Activated naive CD4-positive, alpha-beta T cell treated with anti-CD3 and anti-CD28 coated beads, Interleukin-2, amount 50 U/mL, for 72 hours (primary cell): ENCODE measurements at regions not wholly inside any gene's neighbourhood (a gene's known extent, or its start where the extent isn't known, plus 50 kb on each side); places are given as distances from the start of the nearest gene placed in this dataset.

Source experiments
- ATAC-seq, 2 donors: fragments of 150-1000 bp; cut with Tn5 transposase; 2 replicates each; pipeline ENCODE4 v1.10.0; 2021; ENCODE audit warnings: mild to moderate bottlenecking in 2 of 2, moderate library complexity in 2 of 2
- DNase-seq, 2 donors: peaks; one replicate each; pipeline ENCODE4 v3.0.0; 2021 to 2022; ENCODE audit warnings: low spot score in 2 of 2
- H3K27ac Mint-ChIP-seq, 2 donors: one replicate each; pipeline ENCODE4 v1.8.0; 2022; ENCODE audit warnings: mild to moderate bottlenecking in 2 of 2, mixed read lengths in 2 of 2
- H3K36me3 Mint-ChIP-seq, 2 donors: one replicate each; pipeline ENCODE4 v1.8.0; 2022; ENCODE audit warnings: mixed read lengths in 2 of 2
- H3K9me3 Mint-ChIP-seq, 2 donors: one replicate each; pipeline ENCODE4 v1.8.0; 2022; ENCODE audit warnings: mixed read lengths in 2 of 2

- ATAC-seq, result no peak
- Mint-ChIP-seq H3K36me3 (peaks cover 6 to 16% of the 10 kb centered on the region in 2 donors), H3K9me3 (peaks cover 9 to 12% of the 10 kb centered on the region in 2 donors), H3K27ac (no peak overlapping the region)
- DNase-seq, result no peak
Observed at GRCh38 chr1:30476911-30477459, 246.4 kb downstream of the MATN1 start.

DNA sequence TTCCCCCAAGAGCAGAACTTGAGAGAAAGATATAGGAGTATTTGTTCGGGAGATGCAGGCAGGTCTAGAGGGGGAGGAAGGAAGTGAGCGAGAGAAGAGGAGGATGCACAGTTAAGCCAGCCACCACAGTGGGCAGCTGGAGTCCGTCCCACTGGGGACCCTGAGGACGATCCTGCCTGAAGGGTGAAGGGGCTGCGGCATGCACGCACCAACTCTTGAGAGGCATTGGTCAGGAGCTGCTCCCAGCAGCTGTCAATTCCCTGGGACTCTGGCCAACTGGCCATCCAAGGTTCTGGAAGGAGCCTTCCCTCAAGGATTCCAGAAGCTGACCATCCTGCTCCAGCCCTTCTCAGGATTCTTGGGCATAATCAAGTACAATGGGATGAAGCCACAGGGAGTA is 246.9 kb downstream of the MATN1 start:
- peaks cover 1 to 11% of the 10 kb centered on the region in 2 donors for H3K36me3 Mint-ChIP-seq
- ATAC-seq (no peak), DNase-seq (no peak)
- H3K27ac Mint-ChIP-seq, result no peak overlapping the region
- peaks cover 4 to 7% of the 10 kb centered on the region in 2 donors for H3K9me3 Mint-ChIP-seq

- H3K9me3 Mint-ChIP-seq, result peaks cover 4 to 6% of the 10 kb centered on the region in 2 donors
Observed at GRCh38 chr1:30475966-30476365, 247.4 kb downstream of the MATN1 start.

GRCh38 chr1:30475201-30475600 is 248.2 kb downstream of the MATN1 start:
- DNase-seq (no peak), ATAC-seq (no peak)
- Mint-ChIP-seq H3K27ac (no peak overlapping the region), H3K9me3 (no peaks in the 10 kb centered on the region), H3K36me3 (no peaks in the 10 kb centered on the region)

More at GRCh38 chr1:30475966-30476365, 247.4 kb downstream of the MATN1 start:
- no peak for ATAC-seq
- H3K36me3 Mint-ChIP-seq, result peaks cover 0 to 6% of the 10 kb centered on the region in 2 donors
- no peak for DNase-seq
- no peak overlapping the region for H3K27ac Mint-ChIP-seq

GRCh38 chr1:30474818-30475200 is 248.6 kb downstream of the MATN1 start:
- peak in 1 of 2 donors; percentile 14 for DNase-seq
- H3K27ac Mint-ChIP-seq, result no peak overlapping the region
- no peak for ATAC-seq

GRCh38 chr1:30473922-30474817 is 249.2 kb downstream of the MATN1 start:
- Mint-ChIP-seq H3K36me3 (no peaks in the 10 kb centered on the region), H3K9me3 (no peaks in the 10 kb centered on the region), H3K27ac (no peak overlapping the region)
- DNase-seq, result peak in 1 of 2 donors; percentile 20
- ATAC-seq, result no peak

More at GRCh38 chr1:30474818-30475200, 248.6 kb downstream of the MATN1 start:
- Mint-ChIP-seq H3K9me3 (no peaks in the 10 kb centered on the region), H3K36me3 (no peaks in the 10 kb centered on the region)

GRCh38 chr1:30472526-30472925 is 250.9 kb downstream of the MATN1 start:
- Mint-ChIP-seq H3K36me3 (no peaks in the 10 kb centered on the region), H3K9me3 (no peaks in the 10 kb centered on the region), H3K27ac (no peak overlapping the region)
- DNase-seq (peak in 1 of 2 donors; percentile 18), ATAC-seq (no peak)

DNA sequence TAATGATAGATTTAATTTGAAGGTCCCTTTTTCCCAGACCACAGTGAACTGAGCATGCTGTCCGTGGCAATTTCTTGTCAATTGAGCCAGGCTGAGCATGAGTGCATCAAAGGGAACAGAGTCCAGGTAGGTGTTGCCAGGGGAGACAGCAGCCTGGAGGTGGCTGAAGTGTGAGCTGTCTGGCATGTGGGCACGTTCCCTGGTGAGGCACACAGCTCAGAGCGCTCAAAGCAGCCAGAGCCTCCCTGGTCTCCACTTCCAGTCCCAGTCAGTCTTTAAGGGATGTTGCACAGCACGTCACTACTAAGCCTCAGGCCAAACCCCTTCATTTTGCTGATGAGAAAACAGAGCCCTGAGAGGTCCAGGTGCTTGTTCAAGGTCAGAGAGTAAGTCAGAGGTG is 251.4 kb downstream of the MATN1 start:
- ATAC-seq (no peak), DNase-seq (peak in 1 of 2 donors; percentile 20)
- Mint-ChIP-seq H3K9me3 (no peaks in the 10 kb centered on the region), H3K27ac (no peak overlapping the region), H3K36me3 (no peaks in the 10 kb centered on the region)

- ATAC-seq (peak; percentile 16 to 44), DNase-seq (peak in 1 of 2 donors; percentile 30)
- Mint-ChIP-seq H3K36me3 (no peaks in the 10 kb centered on the region), H3K27ac (no peak overlapping the region), H3K9me3 (no peaks in the 10 kb centered on the region)
Observed at GRCh38 chr1:30471307-30471706, 252.1 kb downstream of the MATN1 start.

- H3K36me3 Mint-ChIP-seq, result no peaks in the 10 kb centered on the region
- no peak for ATAC-seq
- H3K27ac Mint-ChIP-seq, result no peak overlapping the region
- no peaks in the 10 kb centered on the region for H3K9me3 Mint-ChIP-seq
- DNase-seq, result no peak
Observed at GRCh38 chr1:30469426-30469825, 254.0 kb downstream of the MATN1 start.

DNA sequence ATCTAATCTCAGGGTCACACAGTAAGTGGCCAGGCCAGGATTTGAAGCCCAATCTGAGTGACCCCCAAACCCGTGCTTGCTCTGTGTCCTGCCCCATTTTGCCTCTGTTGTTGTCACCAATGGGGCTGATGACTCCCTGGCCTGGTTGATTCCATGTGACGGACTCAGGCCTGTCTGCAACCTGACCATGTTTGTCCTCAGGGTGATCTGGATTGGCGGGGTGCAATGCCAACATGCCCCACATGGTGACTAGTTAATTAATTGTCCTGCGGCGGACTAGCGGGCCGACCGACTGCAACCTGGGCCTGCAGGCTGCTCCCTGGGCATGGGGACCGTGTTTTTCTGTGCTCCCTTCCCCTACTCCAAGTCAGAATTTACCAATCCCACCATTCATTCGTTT is 256.3 kb downstream of the MATN1 start:
- DNase-seq, result peak in 1 of 2 donors; percentile 9
- Mint-ChIP-seq H3K27ac (no peak overlapping the region), H3K9me3 (no peaks in the 10 kb centered on the region), H3K36me3 (no peaks in the 10 kb centered on the region)
- ATAC-seq, result no peak

DNA sequence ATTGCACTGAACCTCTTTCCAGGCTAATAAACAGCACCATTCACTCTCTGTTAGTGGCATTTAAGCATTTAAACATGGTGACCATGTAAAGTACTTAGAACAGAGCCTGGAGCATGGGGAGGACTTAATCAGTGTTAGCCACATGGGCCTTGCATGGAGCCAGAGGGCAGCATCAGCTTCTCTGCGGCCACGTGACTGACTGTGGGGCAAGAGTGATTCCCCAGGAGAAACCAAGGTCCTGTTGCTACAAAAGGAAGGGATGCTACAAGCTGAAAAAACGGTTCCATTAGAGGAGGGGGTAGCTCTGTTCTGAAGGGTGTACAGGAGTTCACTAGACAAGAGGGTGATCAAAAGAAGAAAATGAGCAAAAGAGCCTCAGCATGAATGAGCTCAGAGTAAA is 256.8 kb downstream of the MATN1 start:
- H3K27ac Mint-ChIP-seq, result no peak overlapping the region
- H3K36me3 Mint-ChIP-seq, result no peaks in the 10 kb centered on the region
- no peaks in the 10 kb centered on the region for H3K9me3 Mint-ChIP-seq
- DNase-seq (peak in 1 of 2 donors; percentile 3), ATAC-seq (no peak)

DNA sequence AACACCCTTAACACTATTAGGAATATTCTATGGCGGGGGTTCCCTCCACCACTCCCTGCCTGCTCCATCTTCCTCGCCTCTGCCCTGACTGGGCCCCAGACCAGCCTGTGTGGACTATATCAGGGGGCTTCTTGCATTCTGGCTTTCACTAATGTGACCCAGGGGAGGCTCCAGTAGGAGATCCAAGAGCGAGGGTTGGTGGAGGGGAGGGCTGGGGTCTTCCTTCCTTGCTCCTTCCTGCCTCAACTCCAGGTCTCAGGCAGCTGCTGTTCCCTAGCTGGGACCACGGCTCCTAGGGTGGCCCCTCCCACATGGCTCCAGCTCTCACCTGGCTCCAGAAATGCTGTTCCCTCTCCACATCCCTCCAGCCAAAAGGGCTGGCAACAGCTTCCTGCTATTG is 257.4 kb downstream of the MATN1 start:
- Mint-ChIP-seq H3K36me3 (no peaks in the 10 kb centered on the region), H3K27ac (no peak overlapping the region), H3K9me3 (no peaks in the 10 kb centered on the region)
- DNase-seq (peak in 1 of 2 donors; percentile 11), ATAC-seq (no peak)

DNA sequence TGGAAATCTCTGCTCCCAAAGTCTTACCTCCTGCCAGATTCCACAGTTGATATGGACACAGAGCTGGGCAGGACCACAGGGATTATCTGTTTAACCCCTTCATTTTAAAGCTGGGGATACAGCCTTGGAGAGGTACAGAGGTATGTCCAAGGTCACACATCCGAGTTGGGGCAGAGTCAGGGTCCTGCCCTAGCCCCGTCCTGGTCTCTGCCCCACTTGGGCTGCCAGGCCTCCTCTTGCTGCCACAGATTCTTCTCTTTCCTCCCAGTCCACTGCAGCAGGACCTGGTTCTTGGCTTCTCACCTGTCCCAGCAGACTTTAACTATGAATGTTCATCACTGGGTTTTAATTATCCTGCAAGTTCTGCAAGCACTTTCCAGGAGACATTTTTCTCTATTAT is 258.3 kb downstream of the MATN1 start:
- DNase-seq (peak in 1 of 2 donors; percentile 26), ATAC-seq (no peak)
- H3K9me3 Mint-ChIP-seq, result no peaks in the 10 kb centered on the region
- H3K36me3 Mint-ChIP-seq, result no peaks in the 10 kb centered on the region
- H3K27ac Mint-ChIP-seq, result no peak overlapping the region

DNA sequence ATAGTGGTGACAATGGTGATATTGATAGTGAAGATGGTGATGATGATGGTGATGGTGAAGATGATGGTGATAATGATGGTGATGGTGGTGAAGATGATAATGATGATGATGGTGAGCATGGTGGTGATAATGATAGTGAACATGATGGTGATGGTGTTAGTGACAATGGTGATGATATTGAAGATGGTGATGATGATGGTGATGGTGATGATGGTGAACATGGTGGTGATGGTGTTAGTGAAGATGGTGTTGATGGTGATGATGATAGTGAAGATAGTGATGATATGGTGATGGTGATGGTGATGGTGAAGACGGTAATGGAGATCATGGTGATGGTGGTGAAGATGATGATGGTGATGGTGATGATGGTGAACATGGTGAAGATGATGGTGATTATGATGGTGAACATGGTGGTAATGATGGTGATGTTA is 259.2 kb downstream of the MATN1 start:
- DNase-seq (no peak), ATAC-seq (no peak)
- Mint-ChIP-seq H3K27ac (no peak overlapping the region), H3K9me3 (no peaks in the 10 kb centered on the region), H3K36me3 (no peaks in the 10 kb centered on the region)

DNA sequence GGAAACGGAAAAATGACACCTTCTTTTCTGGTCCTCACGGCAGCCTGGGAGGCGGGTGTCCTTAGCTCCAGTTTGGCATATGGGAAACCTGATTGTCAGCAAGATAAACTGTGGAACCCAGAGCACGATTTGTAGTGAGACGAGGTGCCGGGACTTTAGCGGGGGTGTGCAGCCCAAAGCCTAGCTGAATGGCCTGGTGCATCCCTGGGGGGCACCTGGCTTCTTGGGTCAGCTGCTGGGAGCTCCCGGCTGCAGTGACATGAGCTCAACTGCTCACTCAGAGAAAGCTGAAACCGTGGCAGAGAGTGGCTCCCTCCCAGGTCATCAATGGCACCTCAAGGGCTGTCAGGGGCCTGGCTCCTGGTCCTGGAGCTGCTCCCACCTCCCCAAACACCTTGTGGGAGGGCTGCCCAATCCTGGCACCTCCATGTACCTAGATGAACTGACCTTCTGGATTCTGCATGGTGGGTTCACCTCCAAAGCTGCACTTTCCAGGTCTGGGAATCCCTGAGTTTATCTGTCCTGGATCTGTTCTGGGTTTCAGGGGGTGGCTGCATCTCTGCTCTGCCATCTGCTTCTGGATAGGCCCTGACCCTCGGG is 260.5 kb downstream of the MATN1 start:
- ATAC-seq, result no peak
- no peaks in the 10 kb centered on the region for H3K9me3 Mint-ChIP-seq
- no peak overlapping the region for H3K27ac Mint-ChIP-seq
- no peaks in the 10 kb centered on the region for H3K36me3 Mint-ChIP-seq
- peak in 1 of 2 donors; percentile 31 for DNase-seq

DNA sequence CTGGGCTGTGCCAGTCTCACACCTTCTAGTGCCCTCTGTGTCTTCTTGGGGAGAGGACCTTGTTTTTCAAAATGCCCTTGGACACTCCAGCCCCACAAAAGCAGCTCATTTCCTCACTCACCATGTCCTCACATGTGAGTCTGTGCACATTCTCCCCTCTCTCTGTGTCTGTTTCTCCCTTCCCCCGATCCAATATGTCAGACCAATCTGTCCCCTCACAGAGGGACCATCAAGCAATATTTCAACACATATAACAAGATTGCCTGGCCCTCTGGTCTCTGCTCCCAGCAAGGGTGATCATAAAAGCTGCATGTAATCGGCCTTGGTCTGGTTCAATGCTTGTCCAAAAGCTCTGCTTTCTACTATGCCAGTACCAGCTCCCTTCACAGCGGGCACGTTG is 261.2 kb downstream of the MATN1 start:
- H3K9me3 Mint-ChIP-seq, result no peaks in the 10 kb centered on the region
- no peak overlapping the region for H3K27ac Mint-ChIP-seq
- DNase-seq (no peak), ATAC-seq (no peak)
- no peaks in the 10 kb centered on the region for H3K36me3 Mint-ChIP-seq
